Psoas muscle (tissue), 7 donors: ENCODE measurements at regions not wholly inside any gene's neighbourhood (a gene's known extent, or its start where the extent isn't known, plus 50 kb on each side); places are given as distances from the start of the nearest gene placed in this dataset.
"Not testable (repeated sequence)": the region's sequence is repeated elsewhere in the genome, so short reads cannot be mapped to it uniquely, and the experiment has no call there.

Experiments used
- ATAC-seq, 4 donors: fragments of 200-7000 bp; cut with Tn5 transposase; one replicate each; pipeline ENCODE4 v1.9.1; 2020; ENCODE audit warnings: moderate library complexity in 3 of 4, mild to moderate bottlenecking in 2 of 4
- DNase-seq, 2 donors: peaks; one replicate each; pipeline ENCODE4 v3.0.0-alpha.2; 2020
- H3K27ac ChIP-seq: fragments of 200-600 bp; one replicate; pipeline ENCODE4 v1.8.0; 2022
- H3K27me3 ChIP-seq, 3 donors: fragments of 200-600 bp in 1 of 3; one replicate each; pipeline versions ENCODE4 v1.6.1 to v1.8.0; 2013 to 2022; ENCODE audit warnings: low read length in 2 of 3, mild to moderate bottlenecking in 2 of 3, moderate library complexity in 1 of 3; ENCODE audit not compliant: insufficient read depth in 3 of 3
- H3K36me3 ChIP-seq, 2 donors: fragments of 200-600 bp in 1 of 2; one replicate each; pipeline versions ENCODE4 v1.6.1 to v1.8.0; 2013 to 2022; ENCODE audit warnings: low read depth in 1 of 2, mild to moderate bottlenecking in 1 of 2, moderate library complexity in 1 of 2; ENCODE audit not compliant: insufficient read depth in 1 of 2
- H3K4me1 ChIP-seq: fragments of 200-600 bp; one replicate; pipeline ENCODE4 v1.8.0; 2022
- H3K4me3 ChIP-seq: fragments of 200-600 bp; one replicate; pipeline ENCODE4 v1.8.0; 2022; ENCODE audit warnings: mild to moderate bottlenecking
- H3K9me3 ChIP-seq: fragments of 200-600 bp; one replicate; pipeline ENCODE4 v1.8.0; 2022
- WGBS, 3 donors: extraction: QIAGEN DNeasy Blood & Tissue Kit; methylation state at CpG; one replicate each; pipeline versions ENCODE4 v1.1.6 to v1.1.7; 2013; 5-methylcytosine and 5-hydroxymethylcytosine counted together
- intact Hi-C, 2 donors: fragments of 100-400 bp; cut with DNase I; formaldehyde crosslinking; loops; one replicate each; pipeline versions ENCODE4 v1.11.0 to v1.14.2; 2022
- TF ChIP-seq, protein P1 (sequence below): fragments of 200-600 bp; IDR thresholded peaks from one replicate; pipeline ENCODE4 v1.8.0; 2022; ENCODE audit warnings: antibody characterized with exemption
- donor health status: healthy with polysubstance abuse.
- donor health status: DM: no; HTN: no; CAD: no; lungs with moderate emphysema.
- donor health status: Bipolar disorder and iron deficiency.
- donor health status: healthy.
- donor health status: DM: yes; HTN: yes; CAD: no.
- donor health status: DM: no; HTN: no; CAD: no.
- donor health status: DM: yes; HTN: yes; CAD: no.

DNA sequence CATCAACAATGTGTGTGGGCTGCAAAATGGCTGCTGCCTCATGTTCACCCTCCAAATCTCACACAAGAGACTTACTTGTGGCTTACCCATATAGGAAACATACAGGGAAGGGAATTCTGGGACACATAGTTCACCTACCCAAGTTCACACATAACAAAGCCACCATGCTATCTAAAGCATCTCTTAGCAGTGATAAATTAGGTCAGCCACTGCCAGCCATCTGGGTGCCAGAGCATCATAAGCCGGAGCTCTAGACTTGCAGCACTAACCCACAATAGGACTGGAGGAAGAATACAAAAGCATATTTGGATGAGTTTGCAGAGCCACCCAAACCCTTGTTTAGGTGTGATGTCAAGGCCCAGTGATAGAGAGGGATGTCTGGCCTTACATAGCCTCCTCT lies 321.7 kb downstream of the SEC16B start:
- TF ChIP-seq, protein P1, sequence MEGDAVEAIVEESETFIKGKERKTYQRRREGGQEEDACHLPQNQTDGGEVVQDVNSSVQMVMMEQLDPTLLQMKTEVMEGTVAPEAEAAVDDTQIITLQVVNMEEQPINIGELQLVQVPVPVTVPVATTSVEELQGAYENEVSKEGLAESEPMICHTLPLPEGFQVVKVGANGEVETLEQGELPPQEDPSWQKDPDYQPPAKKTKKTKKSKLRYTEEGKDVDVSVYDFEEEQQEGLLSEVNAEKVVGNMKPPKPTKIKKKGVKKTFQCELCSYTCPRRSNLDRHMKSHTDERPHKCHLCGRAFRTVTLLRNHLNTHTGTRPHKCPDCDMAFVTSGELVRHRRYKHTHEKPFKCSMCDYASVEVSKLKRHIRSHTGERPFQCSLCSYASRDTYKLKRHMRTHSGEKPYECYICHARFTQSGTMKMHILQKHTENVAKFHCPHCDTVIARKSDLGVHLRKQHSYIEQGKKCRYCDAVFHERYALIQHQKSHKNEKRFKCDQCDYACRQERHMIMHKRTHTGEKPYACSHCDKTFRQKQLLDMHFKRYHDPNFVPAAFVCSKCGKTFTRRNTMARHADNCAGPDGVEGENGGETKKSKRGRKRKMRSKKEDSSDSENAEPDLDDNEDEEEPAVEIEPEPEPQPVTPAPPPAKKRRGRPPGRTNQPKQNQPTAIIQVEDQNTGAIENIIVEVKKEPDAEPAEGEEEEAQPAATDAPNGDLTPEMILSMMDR: no peak
- DNase-seq (no peak), ATAC-seq (no peak)
- H3K4me1 ChIP-seq: peaks cover 6% of the 10 kb centered on the region
- H3K36me3 ChIP-seq: no peaks in the 10 kb centered on the region
- H3K27me3 ChIP-seq: no peaks in the 10 kb centered on the region
- H3K4me3 ChIP-seq: no peak overlapping the region
- no peaks in the 10 kb centered on the region for H3K9me3 ChIP-seq
- intact Hi-C loops: loop anchor here (10.0 kb wide), 2 partner anchors 193 to 923 kb away; no protein-coding TSS in a partner anchor
- no peak overlapping the region for H3K27ac ChIP-seq
- 88 to 93% (median 92%) methylated on average over 1 of the region's 1 CpG for WGBS, 3 donors

- DNase-seq (no peak), ATAC-seq (no peak)
- Histone ChIP-seq H3K4me1 (peaks cover 6% of the 10 kb centered on the region), H3K27ac (no peak overlapping the region), H3K9me3 (no peaks in the 10 kb centered on the region), H3K36me3 (no peaks in the 10 kb centered on the region), H3K27me3 (no peaks in the 10 kb centered on the region), H3K4me3 (no peak overlapping the region)
- 70 to 81% (median 76%) methylated on average over 4 of the region's 4 CpGs for WGBS, 3 donors
- TF ChIP-seq, protein P1: no peak
- intact Hi-C loops: loop anchor here (10.0 kb wide), 2 partner anchors 192 to 922 kb away; no protein-coding TSS in a partner anchor
These were observed 322.8 kb downstream of the SEC16B start for GRCh38 chr1:177646757-177647730.

- no peak overlapping the region for H3K27ac ChIP-seq
- DNase-seq: no peak
- H3K36me3 ChIP-seq: no peaks in the 10 kb centered on the region
- WGBS, 3 donors: 43 to 64% (median 59%) methylated on average over 6 of the region's 6 CpGs
- intact Hi-C loops: loop anchor here (10.0 kb wide), 2 partner anchors 191 to 921 kb away; no protein-coding TSS in a partner anchor
- TF ChIP-seq, protein P1: no peak
- no peaks in the 10 kb centered on the region for H3K27me3 ChIP-seq
- H3K4me1 ChIP-seq: no peaks in the 10 kb centered on the region
- H3K4me3 ChIP-seq: no peak overlapping the region
- H3K9me3 ChIP-seq: no peaks in the 10 kb centered on the region
- no peak for ATAC-seq
These were observed 324.2 kb downstream of the SEC16B start for GRCh38 chr1:177645491-177646190.

- Histone ChIP-seq H3K27ac (no peak overlapping the region), H3K4me3 (no peak overlapping the region), H3K9me3 (no peaks in the 10 kb centered on the region), H3K36me3 (no peaks in the 10 kb centered on the region), H3K4me1 (no peaks in the 10 kb centered on the region), H3K27me3 (no peaks in the 10 kb centered on the region)
- DNase-seq (no peak), ATAC-seq (no peak)
- intact Hi-C loops: loop anchor here (10.0 kb wide), 2 partner anchors 186 to 916 kb away; no protein-coding TSS in a partner anchor
- TF ChIP-seq, protein P1: no peak
These were observed 329.2 kb downstream of the SEC16B start for GRCh38 chr1:177640687-177641086.

- H3K27ac ChIP-seq, H3K27me3 ChIP-seq, ATAC-seq, H3K4me3 ChIP-seq, H3K4me1 ChIP-seq, DNase-seq, intact Hi-C loops, H3K9me3 ChIP-seq, H3K36me3 ChIP-seq: not testable (repeated sequence)
- WGBS, 3 donors: 74 to 85% (median 81%) methylated on average over 10 to 14 of the region's 15 CpGs
These were observed 335.7 kb downstream of the SEC16B start for GRCh38 chr1:177634151-177634550.
